ENCODE measurements at regions not wholly inside any gene's neighbourhood (a gene's known extent, or its start where the extent isn't known, plus 50 kb on each side); places are given as distances from the start of the nearest gene placed in this dataset.

DNA sequence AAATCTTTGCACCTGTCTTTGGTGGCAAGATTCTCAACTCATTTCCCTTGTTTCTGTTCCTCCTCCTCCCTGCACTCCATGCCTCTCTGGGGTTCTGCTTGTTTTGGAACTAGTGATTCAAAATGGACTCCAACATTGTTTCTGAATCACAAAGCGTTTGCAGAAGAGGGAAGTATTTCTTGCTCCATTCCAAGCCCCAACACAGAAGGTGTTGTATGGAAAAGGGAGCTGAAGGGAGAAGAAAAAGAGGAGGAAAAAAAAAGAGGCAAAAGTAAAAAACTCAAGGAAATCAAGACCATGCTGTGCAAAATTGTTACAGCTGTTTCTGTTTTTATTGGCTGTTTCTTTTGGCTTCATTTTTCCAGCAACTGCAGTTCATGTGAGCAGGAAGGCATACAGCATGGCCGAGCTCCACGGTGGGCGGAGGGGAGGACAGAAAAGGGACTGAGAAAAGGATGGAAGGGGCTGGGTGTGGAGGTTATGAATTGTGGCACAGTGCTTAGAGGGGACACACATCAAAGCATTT is 66.9 kb upstream of the PRL start:
- 53 to 60% methylated on average over 4 of the region's 4 CpGs for WGBS, 2 donors
- intact Hi-C loops (cut with DNase I; ENCODE audit: low total_unique reads), result no loop called here
- H3K4me1 ChIP-seq, result no peaks in the 10 kb centered on the region
- no peak overlapping the region for H3K27ac ChIP-seq
- TF ChIP-seq CTCF (IDR thresholded peaks at IDR 0.05), result no peak
- no peak for TF ChIP-seq POLR2A (IDR thresholded peaks at IDR 0.05)
- no peaks in the 10 kb centered on the region for H3K27me3 ChIP-seq
- H3K4me3 ChIP-seq, result no peak overlapping the region
- DNase-seq, result no peak
- no peaks in the 10 kb centered on the region for H3K9me3 ChIP-seq
- no peaks in the 10 kb centered on the region for H3K36me3 ChIP-seq (ENCODE audit: low read depth, missing control alignments)

DNA sequence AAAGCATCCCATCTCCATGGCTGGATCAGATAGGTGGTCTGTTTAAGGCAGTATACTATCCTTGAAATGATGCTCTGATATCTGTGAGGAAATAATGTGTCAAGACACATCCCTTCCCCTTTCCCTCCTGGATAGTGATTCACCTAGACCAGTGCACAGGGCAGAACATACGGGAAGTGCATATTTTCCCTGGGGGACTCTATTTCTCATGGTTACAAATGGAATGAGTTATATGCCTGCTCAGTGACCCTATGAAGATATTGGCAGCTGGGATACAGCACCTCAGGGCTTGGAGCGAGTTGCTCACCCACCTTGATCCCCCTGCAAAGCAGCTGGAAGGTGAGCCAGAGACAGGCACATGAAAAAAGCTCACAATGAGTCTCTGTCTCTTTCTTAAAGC is 67.5 kb upstream of the PRL start:
- intact Hi-C loops (cut with DNase I; ENCODE audit: low total_unique reads), result no loop called here
- no peaks in the 10 kb centered on the region for H3K27me3 ChIP-seq
- no peak overlapping the region for H3K27ac ChIP-seq
- H3K36me3 ChIP-seq (ENCODE audit: low read depth, missing control alignments), result no peaks in the 10 kb centered on the region
- H3K9me3 ChIP-seq, result no peaks in the 10 kb centered on the region
- no peak for DNase-seq
- H3K4me1 ChIP-seq, result no peaks in the 10 kb centered on the region
- H3K4me3 ChIP-seq, result no peak overlapping the region
- WGBS, 2 donors, result 74 to 80% methylated on average over 2 of the region's 2 CpGs
- TF ChIP-seq POLR2A (IDR thresholded peaks at IDR 0.05) (no peak), CTCF (IDR thresholded peaks at IDR 0.05) (no peak)

DNA sequence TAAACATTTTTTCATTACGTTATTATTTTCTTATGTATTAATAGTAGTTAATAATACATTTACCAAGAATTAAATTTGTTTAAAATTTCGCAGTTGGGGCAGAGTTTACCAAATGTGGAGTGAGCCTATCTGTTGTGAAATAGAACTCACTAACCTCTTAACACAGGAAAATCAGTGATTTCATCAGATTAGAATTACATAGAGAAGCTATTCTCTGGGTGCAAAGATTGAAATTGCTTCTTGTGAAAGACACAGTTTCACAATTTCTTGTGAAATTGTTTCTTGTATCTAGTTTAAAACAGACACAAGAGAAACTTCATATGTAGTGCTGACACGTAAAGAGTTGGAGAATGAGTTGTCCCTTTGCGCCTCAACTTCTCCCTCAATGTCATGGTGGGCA is 69.4 kb upstream of the PRL start:
- Histone ChIP-seq H3K9me3 (no peaks in the 10 kb centered on the region), H3K4me1 (no peaks in the 10 kb centered on the region), H3K27ac (no peak overlapping the region), H3K27me3 (no peaks in the 10 kb centered on the region), H3K36me3 (ENCODE audit: low read depth, missing control alignments) (no peaks in the 10 kb centered on the region), H3K4me3 (no peak overlapping the region)
- 66 to 71% methylated on average over 4 of the region's 4 CpGs for WGBS, 2 donors
- no peak for DNase-seq
- intact Hi-C loops (cut with DNase I; ENCODE audit: low total_unique reads), result no loop called here
- no peak for TF ChIP-seq CTCF (IDR thresholded peaks at IDR 0.05)
- no peak for TF ChIP-seq POLR2A (IDR thresholded peaks at IDR 0.05)

DNA sequence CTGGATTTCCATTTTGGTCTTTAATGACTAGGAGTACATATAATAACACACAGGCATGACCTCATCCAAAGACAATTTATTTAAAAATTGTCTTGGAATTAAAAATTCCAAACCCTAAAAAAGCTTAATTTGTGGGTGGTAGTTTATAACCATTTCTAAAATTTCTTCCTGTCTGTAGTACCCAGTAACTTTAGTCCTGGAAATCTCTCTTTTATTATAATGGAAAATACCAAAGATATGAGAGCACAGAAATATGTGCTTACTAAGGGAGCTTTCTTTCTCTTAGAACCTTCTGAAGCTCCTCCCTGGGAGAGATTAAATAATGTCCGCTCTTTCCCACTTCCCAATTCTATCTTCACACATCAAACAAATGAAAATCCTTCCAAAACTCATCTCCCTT is 70.5 kb upstream of the PRL start:
- no peak for DNase-seq
- TF ChIP-seq POLR2A (IDR thresholded peaks at IDR 0.05), result no peak
- no peak for TF ChIP-seq CTCF (IDR thresholded peaks at IDR 0.05)
- Histone ChIP-seq H3K4me3 (no peak overlapping the region), H3K4me1 (no peaks in the 10 kb centered on the region), H3K27me3 (no peaks in the 10 kb centered on the region), H3K27ac (no peak overlapping the region), H3K9me3 (no peaks in the 10 kb centered on the region), H3K36me3 (ENCODE audit: low read depth, missing control alignments) (no peaks in the 10 kb centered on the region)
- intact Hi-C loops (cut with DNase I; ENCODE audit: low total_unique reads), result no loop called here
- WGBS, 2 donors, result 63 to 71% methylated on average over 1 of the region's 1 CpG

DNA sequence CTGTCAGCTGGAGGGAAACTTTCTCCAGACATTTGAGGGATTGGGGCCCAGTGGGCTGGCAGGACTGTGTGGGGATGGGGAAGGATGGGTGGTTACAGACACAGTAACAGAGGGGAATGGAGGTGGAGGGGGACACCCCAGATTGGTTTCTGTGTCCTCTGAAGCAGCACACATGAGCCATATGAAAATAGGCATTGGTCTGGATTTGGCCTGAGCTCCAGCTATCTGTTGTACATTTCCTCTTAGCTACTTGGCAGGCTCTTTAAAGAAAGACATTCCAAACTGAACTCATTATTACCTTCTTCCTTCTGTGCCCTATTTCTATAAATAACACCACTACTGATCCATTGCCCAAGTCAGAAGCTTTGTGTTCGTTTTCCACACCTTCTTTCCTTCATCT is 72.0 kb upstream of the PRL start:
- no peaks in the 10 kb centered on the region for H3K9me3 ChIP-seq
- WGBS, 2 donors, result 62 to 63% methylated on average over 1 of the region's 1 CpG
- DNase-seq, result no peak
- no peaks in the 10 kb centered on the region for H3K4me1 ChIP-seq
- no peak for TF ChIP-seq CTCF (IDR thresholded peaks at IDR 0.05)
- TF ChIP-seq POLR2A (IDR thresholded peaks at IDR 0.05), result no peak
- intact Hi-C loops (cut with DNase I; ENCODE audit: low total_unique reads), result no loop called here
- no peaks in the 10 kb centered on the region for H3K36me3 ChIP-seq (ENCODE audit: low read depth, missing control alignments)
- H3K27ac ChIP-seq, result no peak overlapping the region
- no peak overlapping the region for H3K4me3 ChIP-seq
- no peaks in the 10 kb centered on the region for H3K27me3 ChIP-seq

Data from testis (tissue), 2 donors.